ENCODE measurements at regions not wholly inside any gene's neighbourhood (a gene's known extent, or its start where the extent isn't known, plus 50 kb on each side); places are given as distances from the start of the nearest gene placed in this dataset.

GRCh38 chr12:132392389-132393244 lies 63.2 kb upstream of the GALNT9 start:
- Histone ChIP-seq H3K4me1 (ENCODE audit: control insufficient read depth, extremely low read depth, insufficient read depth, low read length) (no peaks in the 10 kb centered on the region), H3K27ac (ENCODE audit: insufficient read depth, low read length) (no peak overlapping the region), H3K27me3 (ENCODE audit: control insufficient read depth, insufficient read depth, low read length) (peaks cover 6% of the 10 kb centered on the region), H3K79me2 (ENCODE audit: control insufficient read depth, insufficient read depth, low read length) (no peaks in the 10 kb centered on the region), H3K4me3 (replicated peaks in 1 of 4; ENCODE audit: control extremely low read depth in 1 of 4, insufficient read depth in 1 of 4, low read depth in 3 of 4, low read length in 4 of 4) (no peak overlapping the region), H3K9me3 (ENCODE audit: control insufficient read depth, insufficient read depth, low read depth, low read length) (no peaks in the 10 kb centered on the region), H3K4me2 (ENCODE audit: extremely low read depth, insufficient read depth, low read length) (no peak overlapping the region), H4K20me1 (ENCODE audit: control insufficient read depth, extremely low read depth, insufficient read depth, low read length) (no peaks in the 10 kb centered on the region), H2AFZ (ENCODE audit: low read length) (no peak overlapping the region), H3K9ac (ENCODE audit: insufficient read depth, low read length) (no peak overlapping the region), H3K36me3 (ENCODE audit: control insufficient read depth, insufficient read depth, low read length) (no peaks in the 10 kb centered on the region)
- no peak for DNase-seq (ENCODE audit: low read depth in 2 of 2)
- TF ChIP-seq EZH2 (IDR thresholded peaks at IDR 0.05; ENCODE audit: low read length, missing control alignments) = no peak
- no peak for TF ChIP-seq CTCF (conservative IDR thresholded peaks at IDR 0.05 in 1 of 2, IDR thresholded peaks at IDR 0.05 in 1 of 2; ENCODE audit: low read depth in 1 of 2, low read length in 2 of 2)

- Histone ChIP-seq H3K79me2 (ENCODE audit: control insufficient read depth, insufficient read depth, low read length) (no peaks in the 10 kb centered on the region), H3K27ac (ENCODE audit: insufficient read depth, low read length) (no peak overlapping the region), H3K27me3 (ENCODE audit: control insufficient read depth, insufficient read depth, low read length) (peaks cover 13% of the 10 kb centered on the region), H3K4me2 (ENCODE audit: extremely low read depth, insufficient read depth, low read length) (no peak overlapping the region), H2AFZ (ENCODE audit: low read length) (no peak overlapping the region), H3K9ac (ENCODE audit: insufficient read depth, low read length) (no peak overlapping the region), H3K4me3 (replicated peaks in 1 of 4; ENCODE audit: control extremely low read depth in 1 of 4, insufficient read depth in 1 of 4, low read depth in 3 of 4, low read length in 4 of 4) (no peak overlapping the region), H4K20me1 (ENCODE audit: control insufficient read depth, extremely low read depth, insufficient read depth, low read length) (no peaks in the 10 kb centered on the region), H3K4me1 (ENCODE audit: control insufficient read depth, extremely low read depth, insufficient read depth, low read length) (no peaks in the 10 kb centered on the region), H3K36me3 (ENCODE audit: control insufficient read depth, insufficient read depth, low read length) (no peaks in the 10 kb centered on the region), H3K9me3 (ENCODE audit: control insufficient read depth, insufficient read depth, low read depth, low read length) (no peaks in the 10 kb centered on the region)
- no peak for TF ChIP-seq CTCF (conservative IDR thresholded peaks at IDR 0.05 in 1 of 2, IDR thresholded peaks at IDR 0.05 in 1 of 2; ENCODE audit: low read depth in 1 of 2, low read length in 2 of 2)
- TF ChIP-seq EZH2 (IDR thresholded peaks at IDR 0.05; ENCODE audit: low read length, missing control alignments) = no peak
- DNase-seq (ENCODE audit: low read depth in 2 of 2) = no peak
Measured at GRCh38 chr12:132391326-132392041, 62.1 kb upstream of the GALNT9 start.

GRCh38 chr12:132390287-132391076 lies 61.1 kb upstream of the GALNT9 start:
- no peaks in the 10 kb centered on the region for H3K4me1 ChIP-seq (ENCODE audit: control insufficient read depth, extremely low read depth, insufficient read depth, low read length)
- H3K27ac ChIP-seq (ENCODE audit: insufficient read depth, low read length) = no peak overlapping the region
- H3K9ac ChIP-seq (ENCODE audit: insufficient read depth, low read length) = no peak overlapping the region
- no peaks in the 10 kb centered on the region for H3K36me3 ChIP-seq (ENCODE audit: control insufficient read depth, insufficient read depth, low read length)
- TF ChIP-seq EZH2 (IDR thresholded peaks at IDR 0.05; ENCODE audit: low read length, missing control alignments) = no peak
- TF ChIP-seq CTCF (conservative IDR thresholded peaks at IDR 0.05 in 1 of 2, IDR thresholded peaks at IDR 0.05 in 1 of 2; ENCODE audit: low read depth in 1 of 2, low read length in 2 of 2) = no peak
- H3K4me2 ChIP-seq (ENCODE audit: extremely low read depth, insufficient read depth, low read length) = no peak overlapping the region
- no peak for DNase-seq (ENCODE audit: low read depth in 2 of 2)
- no peaks in the 10 kb centered on the region for H4K20me1 ChIP-seq (ENCODE audit: control insufficient read depth, extremely low read depth, insufficient read depth, low read length)
- H3K27me3 ChIP-seq (ENCODE audit: control insufficient read depth, insufficient read depth, low read length) = peaks cover 14% of the 10 kb centered on the region
- H3K4me3 ChIP-seq (replicated peaks in 1 of 4; ENCODE audit: control extremely low read depth in 1 of 4, insufficient read depth in 1 of 4, low read depth in 3 of 4, low read length in 4 of 4) = no peak overlapping the region
- H2AFZ ChIP-seq (ENCODE audit: low read length) = no peak overlapping the region
- H3K9me3 ChIP-seq (ENCODE audit: control insufficient read depth, insufficient read depth, low read depth, low read length) = no peaks in the 10 kb centered on the region
- H3K79me2 ChIP-seq (ENCODE audit: control insufficient read depth, insufficient read depth, low read length) = no peaks in the 10 kb centered on the region

Measured in fibroblast of lung (primary cell).